ENCODE measurements at regions not wholly inside any gene's neighbourhood (a gene's known extent, or its start where the extent isn't known, plus 50 kb on each side); places are given as distances from the start of the nearest gene placed in this dataset.

DNA sequence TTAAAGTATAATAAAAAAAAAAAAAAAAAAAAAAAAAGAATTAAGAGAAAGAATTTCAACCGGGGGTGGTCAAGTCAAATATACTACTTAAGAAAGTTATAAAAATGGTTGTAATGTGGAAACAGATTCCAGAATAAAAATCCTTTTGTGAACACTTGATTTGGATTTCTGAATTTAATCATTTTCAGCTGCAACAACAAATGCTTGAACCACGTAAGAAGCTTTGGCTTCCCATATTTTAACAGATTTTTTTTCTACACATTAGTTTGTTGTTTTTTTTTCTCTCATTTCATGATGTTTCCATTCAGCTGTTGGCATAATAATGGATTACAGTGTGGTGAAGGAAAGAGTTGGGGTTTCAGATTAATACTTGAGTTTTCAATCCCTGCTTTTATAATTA, 137.3 kb upstream of the AGR3 start:
- TF ChIP-seq FOXM1 (IDR thresholded peaks at IDR 0.05; ENCODE audit: borderline replicate concordance, low read depth) (no peak), TCF12 (IDR thresholded peaks at IDR 0.05; ENCODE audit: low read depth) (no peak), CREB1 (IDR thresholded peaks at IDR 0.05; ENCODE audit: low read depth) (no peak)

All from Ishikawa (cell line).